Upper lobe of left lung (tissue), 6 donors: ENCODE measurements at regions not wholly inside any gene's neighbourhood (a gene's known extent, or its start where the extent isn't known, plus 50 kb on each side); places are given as distances from the start of the nearest gene placed in this dataset.

ENCODE experiments used
- ATAC-seq, 2 donors: fragments of 200-7000 bp; cut with Tn5 transposase; one replicate each; pipeline ENCODE4 v1.9.1; 2022; ENCODE audit warnings: mild to moderate bottlenecking in 2 of 2, moderate library complexity in 2 of 2; ENCODE audit not compliant: low FRiP score in 2 of 2
- DNase-seq, 2 donors: peaks; one replicate each; pipeline ENCODE4 v3.0.0-alpha.2; 2019 to 2020
- H3K27ac ChIP-seq, 4 donors: fragments of 200-600 bp; sonication (generic); one replicate each; pipeline ENCODE4 v1.5.1; 2016 to 2019
- H3K27me3 ChIP-seq, 4 donors: fragments of 200-600 bp; sonication (generic); one replicate each; pipeline ENCODE4 v1.5.1; 2017 to 2019
- H3K36me3 ChIP-seq, 4 donors: fragments of 200-600 bp; sonication (generic); one replicate each; pipeline ENCODE4 v1.5.1; 2016 to 2019
- H3K4me1 ChIP-seq, 4 donors: fragments of 200-600 bp; sonication (generic); one replicate each; pipeline ENCODE4 v1.5.1; 2018 to 2019
- H3K4me3 ChIP-seq, 4 donors: fragments of 200-600 bp; sonication (generic); one replicate each; pipeline ENCODE4 v1.5.1; 2017 to 2019; ENCODE audit warnings: mild to moderate bottlenecking in 2 of 4, moderate library complexity in 1 of 4
- H3K9me3 ChIP-seq, 4 donors: fragments of 200-600 bp; sonication (generic); one replicate each; pipeline ENCODE4 v1.5.1; 2018 to 2019
- CTCF ChIP-seq, 6 experiments: fragments of 450-650 bp in 4 of 6; fragments of 200-600 bp in 2 of 6; sonication (generic) in 2 of 6; IDR thresholded peaks; one replicate each; pipeline ENCODE4 v1.5.1; 2016 to 2019; ENCODE audit warnings: antibody characterized with exemption in 6 of 6
- EP300 ChIP-seq, 4 donors: sonication (generic); formaldehyde crosslinking; IDR thresholded peaks; one replicate each; pipeline ENCODE4 v1.5.1; 2017; ENCODE audit warnings: antibody characterized with exemption in 4 of 4, control low read depth in 2 of 4
- POLR2A ChIP-seq, 4 donors: fragments of 450-650 bp; IDR thresholded peaks; one replicate each; pipeline ENCODE4 v1.5.1; 2016 to 2017; ENCODE audit warnings: antibody characterized with exemption in 4 of 4, mild to moderate bottlenecking in 2 of 4
- POLR2AphosphoS5 ChIP-seq, 2 donors: sonication (generic); formaldehyde crosslinking; IDR thresholded peaks; one replicate each; pipeline ENCODE4 v1.5.1; 2017; ENCODE audit warnings: antibody characterized with exemption in 2 of 2
- WGBS, 2 donors: methylation state at CpG; one replicate each; pipeline ENCODE4 v1.1.5; 2017 to 2018; 5-methylcytosine and 5-hydroxymethylcytosine counted together
- donor health status: DM: no; HTN: no; CAD: no; lungs with moderate emphysema.
- donor health status: DM: no; HTN: yes; CAD: no; lungs with severe emphysema.

- H3K27ac ChIP-seq, result no peak overlapping the region
- H3K27me3 ChIP-seq, result no peaks in the 10 kb centered on the region
- no peak for TF ChIP-seq POLR2AphosphoS5 (IDR thresholded peaks at IDR 0.05)
- no peak for TF ChIP-seq POLR2A (IDR thresholded peaks at IDR 0.05)
- H3K9me3 ChIP-seq, result no peaks in the 10 kb centered on the region
- H3K36me3 ChIP-seq, result no peaks in the 10 kb centered on the region
- 63 to 74% methylated on average over 4 of the region's 4 CpGs for WGBS, 2 donors
- no peak for ATAC-seq
- no peak for DNase-seq
- no peak overlapping the region for H3K4me3 ChIP-seq
- no peaks in the 10 kb centered on the region for H3K4me1 ChIP-seq
Observed at GRCh38 chr13:64273780-64274179, 2858.1 kb upstream of the PCDH20 start.

- WGBS, 2 donors, result 61 to 75% methylated on average over 1 of the region's 1 CpG
- H3K4me3 ChIP-seq, result no peak overlapping the region
- H3K27ac ChIP-seq, result no peak overlapping the region
- H3K36me3 ChIP-seq, result no peaks in the 10 kb centered on the region
- DNase-seq (no peak), ATAC-seq (no peak)
- H3K4me1 ChIP-seq, result no peaks in the 10 kb centered on the region
- no peak for TF ChIP-seq POLR2A (IDR thresholded peaks at IDR 0.05)
- no peak for TF ChIP-seq POLR2AphosphoS5 (IDR thresholded peaks at IDR 0.05)
- no peak for TF ChIP-seq CTCF (IDR thresholded peaks at IDR 0.05)
- no peak for TF ChIP-seq EP300 (IDR thresholded peaks at IDR 0.05)
- H3K27me3 ChIP-seq, result no peaks in the 10 kb centered on the region
- H3K9me3 ChIP-seq, result no peaks in the 10 kb centered on the region
Observed at GRCh38 chr13:64272681-64273080, 2857.0 kb upstream of the PCDH20 start.

GRCh38 chr13:64266024-64266423 is 2850.4 kb upstream of the PCDH20 start:
- ATAC-seq, result no peak
- TF ChIP-seq EP300 (IDR thresholded peaks at IDR 0.05) (no peak), POLR2A (IDR thresholded peaks at IDR 0.05) (no peak), POLR2AphosphoS5 (IDR thresholded peaks at IDR 0.05) (no peak), CTCF (IDR thresholded peaks at IDR 0.05) (no peak)
- DNase-seq, result no peak
- Histone ChIP-seq H3K27me3 (no peaks in the 10 kb centered on the region), H3K4me1 (no peaks in the 10 kb centered on the region), H3K27ac (no peak overlapping the region), H3K36me3 (no peaks in the 10 kb centered on the region), H3K9me3 (peaks cover 0 to 16% (median 0%) of the 10 kb centered on the region in 4 donors), H3K4me3 (no peak overlapping the region)

- H3K4me1 ChIP-seq, result no peaks in the 10 kb centered on the region
- peaks cover 0 to 16% (median 0%) of the 10 kb centered on the region in 4 donors for H3K9me3 ChIP-seq
- WGBS, 2 donors, result 71 to 72% methylated on average over 2 of the region's 2 CpGs
- no peak overlapping the region for H3K27ac ChIP-seq
- DNase-seq (no peak), ATAC-seq (no peak)
- no peak for TF ChIP-seq CTCF (IDR thresholded peaks at IDR 0.05)
- TF ChIP-seq POLR2AphosphoS5 (IDR thresholded peaks at IDR 0.05), result no peak
- no peak for TF ChIP-seq EP300 (IDR thresholded peaks at IDR 0.05)
- TF ChIP-seq POLR2A (IDR thresholded peaks at IDR 0.05), result no peak
- no peak overlapping the region for H3K4me3 ChIP-seq
- no peaks in the 10 kb centered on the region for H3K36me3 ChIP-seq
- H3K27me3 ChIP-seq, result no peaks in the 10 kb centered on the region
Observed at GRCh38 chr13:64263285-64263684, 2847.6 kb upstream of the PCDH20 start.

GRCh38 chr13:64256751-64257150 is 2841.1 kb upstream of the PCDH20 start:
- no peaks in the 10 kb centered on the region for H3K9me3 ChIP-seq
- 33 to 51% methylated on average over 3 of the region's 3 CpGs for WGBS, 2 donors
- ATAC-seq (no peak), DNase-seq (no peak)
- TF ChIP-seq CTCF (IDR thresholded peaks at IDR 0.05) (no peak), POLR2AphosphoS5 (IDR thresholded peaks at IDR 0.05) (no peak), EP300 (IDR thresholded peaks at IDR 0.05) (no peak), POLR2A (IDR thresholded peaks at IDR 0.05) (no peak)
- no peak overlapping the region for H3K4me3 ChIP-seq
- no peaks in the 10 kb centered on the region for H3K36me3 ChIP-seq
- no peaks in the 10 kb centered on the region for H3K4me1 ChIP-seq
- no peak overlapping the region for H3K27ac ChIP-seq
- H3K27me3 ChIP-seq, result no peaks in the 10 kb centered on the region
